Astrocyte (in vitro differentiated cells and primary cell): ENCODE measurements at regions not wholly inside any gene's neighbourhood (a gene's known extent, or its start where the extent isn't known, plus 50 kb on each side); places are given as distances from the start of the nearest gene placed in this dataset.

Experiments used
- CTCF ChIP-seq: IDR thresholded peaks from 2 replicates; pipeline ENCODE4 v1.5.1; 2011; ENCODE audit warnings: low read depth, mild to moderate bottlenecking, inconsistent platforms, low read length, moderate library complexity; ENCODE audit not compliant: insufficient read depth
- EZH2 ChIP-seq: IDR thresholded peaks from 2 replicates; pipeline ENCODE4 v1.6.1; 2012; ENCODE audit warnings: mild to moderate bottlenecking, low read length, inconsistent platforms; ENCODE audit not compliant: insufficient read depth

GRCh38 chr10:64896582-64896981 lies 1375.4 kb downstream of the REEP3 start:
- TF ChIP-seq CTCF: no peak
- no peak for TF ChIP-seq EZH2
